Mesenchymal stem cell (in vitro differentiated cells and primary cell): ENCODE measurements at regions not wholly inside any gene's neighbourhood (a gene's known extent, or its start where the extent isn't known, plus 50 kb on each side); places are given as distances from the start of the nearest gene placed in this dataset.

ENCODE experiments used
- DNase-seq: peaks from one replicate; pipeline ENCODE4 v3.0.0-alpha.2; 2013
- H2AFZ ChIP-seq: one replicate; pipeline ENCODE4 v1.6.1; 2013; ENCODE audit warnings: low read depth, mild to moderate bottlenecking, control low read depth, inconsistent platforms, low read length, moderate library complexity
- H2AK5ac ChIP-seq: 2 replicates; pipeline ENCODE4 v1.6.1; 2013; ENCODE audit warnings: low read length, moderate library complexity, mild to moderate bottlenecking, inconsistent platforms; ENCODE audit not compliant: severe bottlenecking
- H2BK120ac ChIP-seq: one replicate; pipeline ENCODE4 v1.6.1; 2013; ENCODE audit warnings: low read depth, mild to moderate bottlenecking, inconsistent platforms, low read length, moderate library complexity
- H2BK12ac ChIP-seq, 2 experiments: one replicate each; pipeline ENCODE4 v1.6.1; 2013; ENCODE audit warnings: inconsistent platforms in 2 of 2, low read length in 2 of 2, mild to moderate bottlenecking in 2 of 2, moderate library complexity in 2 of 2, control low read depth in 1 of 2
- H2BK15ac ChIP-seq: one replicate; pipeline ENCODE4 v1.6.1; 2013; ENCODE audit warnings: mild to moderate bottlenecking, low read depth, inconsistent platforms; ENCODE audit not compliant: poor library complexity, severe bottlenecking
- H2BK5ac ChIP-seq: 2 replicates; pipeline ENCODE4 v1.6.1; 2013; ENCODE audit warnings: low read depth, mild to moderate bottlenecking, low read length, control low read depth, inconsistent platforms; ENCODE audit not compliant: poor library complexity, severe bottlenecking
- H3K14ac ChIP-seq, 2 experiments: one replicate each; pipeline ENCODE4 v1.6.1; 2013; ENCODE audit warnings: inconsistent platforms in 2 of 2, low read length in 2 of 2, control low read depth in 1 of 2, mild to moderate bottlenecking in 1 of 2, moderate library complexity in 1 of 2
- H3K18ac ChIP-seq, 2 experiments: one replicate each; pipeline ENCODE4 v1.6.1; 2013; ENCODE audit warnings: inconsistent platforms in 2 of 2, low read length in 2 of 2, control low read depth in 1 of 2, low read depth in 1 of 2, mild to moderate bottlenecking in 1 of 2
- H3K23ac ChIP-seq, 2 experiments: one replicate each; pipeline ENCODE4 v1.6.1; 2013; ENCODE audit warnings: inconsistent platforms in 2 of 2, low read length in 2 of 2, mild to moderate bottlenecking in 2 of 2, moderate library complexity in 2 of 2, control low read depth in 1 of 2
- H3K27ac ChIP-seq: 2 replicates; pipeline ENCODE4 v1.5.1; 2013; ENCODE audit warnings: mild to moderate bottlenecking, moderate library complexity, low read length, control low read depth, inconsistent platforms; ENCODE audit not compliant: poor library complexity, severe bottlenecking
- H3K27me3 ChIP-seq, 2 experiments: 2 replicates each; pipeline versions ENCODE4 v1.6.1 to v1.7.0; 2013; ENCODE audit warnings: low read length in 2 of 2, mild to moderate bottlenecking in 2 of 2, moderate library complexity in 2 of 2, control low read depth in 1 of 2, inconsistent platforms in 1 of 2; ENCODE audit not compliant: control insufficient read depth in 1 of 2, insufficient read depth in 1 of 2
- H3K36me3 ChIP-seq, 2 experiments: 2 replicates each; pipeline versions ENCODE4 v1.6.1 to v1.7.0; 2013; ENCODE audit warnings: low read length in 2 of 2, control low read depth in 1 of 2, inconsistent platforms in 1 of 2, low read depth in 1 of 2, mild to moderate bottlenecking in 1 of 2; ENCODE audit not compliant: insufficient read depth in 2 of 2, control insufficient read depth in 1 of 2
- H3K4ac ChIP-seq, 2 experiments: one replicate each; pipeline ENCODE4 v1.6.1; 2013; ENCODE audit warnings: inconsistent platforms in 2 of 2, low read length in 2 of 2, mild to moderate bottlenecking in 2 of 2, moderate library complexity in 2 of 2, control low read depth in 1 of 2, low read depth in 1 of 2
- H3K4me1 ChIP-seq: 2 replicates; pipeline ENCODE4 v1.6.1; 2013; ENCODE audit warnings: low read depth, low read length, control low read depth; ENCODE audit not compliant: control insufficient read depth, insufficient read depth
- H3K4me2 ChIP-seq: 2 replicates; pipeline ENCODE4 v1.6.1; 2013; ENCODE audit warnings: low read length, mild to moderate bottlenecking, inconsistent platforms; ENCODE audit not compliant: poor library complexity, severe bottlenecking
- H3K4me3 ChIP-seq, 2 experiments: 2 replicates each; pipeline versions ENCODE4 v1.5.1 to v1.7.0; 2013; ENCODE audit warnings: low read length in 2 of 2, mild to moderate bottlenecking in 2 of 2, control low read depth in 1 of 2, low read depth in 1 of 2; ENCODE audit not compliant: insufficient read depth in 1 of 2
- H3K79me1 ChIP-seq: replicated peaks from 2 replicates; pipeline ENCODE4 v1.6.1; 2013; ENCODE audit warnings: mild to moderate bottlenecking, control low read depth, low read length, inconsistent platforms; ENCODE audit not compliant: poor library complexity, severe bottlenecking
- H3K9ac ChIP-seq: 2 replicates; pipeline ENCODE4 v1.7.0; 2013; ENCODE audit warnings: mild to moderate bottlenecking, low read length, moderate library complexity
- H3K9me3 ChIP-seq: 2 replicates; pipeline ENCODE4 v1.7.0; 2013; ENCODE audit warnings: mild to moderate bottlenecking, low read length; ENCODE audit not compliant: control insufficient read depth
- H4K8ac ChIP-seq: one replicate; pipeline ENCODE4 v1.6.1; 2013; ENCODE audit warnings: inconsistent platforms, mild to moderate bottlenecking, low read length, moderate library complexity
- H4K91ac ChIP-seq: one replicate; pipeline ENCODE4 v1.6.1; 2013; ENCODE audit warnings: mild to moderate bottlenecking, low read length, inconsistent platforms
- WGBS: methylation state at CpG from one replicate; pipeline ENCODE4 v1.1.7; 2013; ENCODE audit warnings: mixed read lengths; 5-methylcytosine and 5-hydroxymethylcytosine counted together

DNA sequence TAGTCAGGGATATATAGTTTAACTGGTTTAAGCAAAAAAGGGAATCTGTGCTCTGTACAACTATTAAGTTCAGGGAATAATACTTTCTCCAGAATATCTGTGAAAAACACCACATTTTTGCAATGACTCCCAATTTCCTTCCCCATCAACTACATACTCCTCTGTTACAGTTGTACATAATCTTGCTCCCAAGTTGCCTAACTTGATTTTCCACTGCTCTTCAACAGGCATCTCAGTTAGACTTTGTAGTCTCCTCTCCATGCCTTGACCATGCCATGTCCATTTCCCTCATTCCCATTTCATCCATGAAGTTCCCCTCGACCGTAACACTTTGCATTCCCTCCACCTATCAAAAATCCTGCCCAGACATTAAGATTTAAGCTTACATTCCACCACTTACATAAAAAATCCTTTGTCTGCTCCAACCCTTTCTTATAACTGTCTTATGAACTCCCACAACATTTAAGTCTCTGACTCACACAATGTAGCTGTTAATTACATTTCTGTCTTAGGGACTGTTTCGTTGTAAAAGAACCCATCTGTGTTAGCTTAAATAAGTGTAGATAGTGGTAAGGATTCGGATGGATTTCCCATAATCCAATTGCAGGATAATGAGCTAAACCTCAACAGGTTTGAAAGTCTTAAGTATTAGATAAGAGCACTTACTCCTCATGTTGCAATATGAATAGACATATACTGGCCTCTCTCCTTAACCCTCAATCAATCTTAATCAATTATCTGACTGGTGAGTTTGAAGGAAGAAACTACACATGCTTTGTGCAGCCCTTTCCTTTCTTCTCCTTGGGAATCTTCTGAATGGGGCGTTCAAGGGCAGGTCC, 156.5 kb downstream of the PAWR start:
- Histone ChIP-seq H3K14ac (no peak overlapping the region), H3K4me1 (peaks cover 2% of the 10 kb centered on the region), H3K79me1 (no peaks in the 10 kb centered on the region), H2AFZ (no peak overlapping the region), H3K4me3 (no peak overlapping the region), H2AK5ac (peak overlapping the region; percentile 57), H2BK15ac (no peak overlapping the region), H3K9me3 (no peaks in the 10 kb centered on the region), H2BK5ac (no peak overlapping the region), H3K36me3 (no peaks in the 10 kb centered on the region), H3K18ac (no peak overlapping the region), H3K4me2 (no peak overlapping the region), H4K8ac (no peak overlapping the region), H2BK120ac (no peak overlapping the region), H3K23ac (no peak overlapping the region), H3K9ac (no peak overlapping the region), H3K4ac (no peak overlapping the region), H3K27ac (no peak overlapping the region), H4K91ac (no peak overlapping the region), H2BK12ac (no peak overlapping the region), H3K27me3 (no peaks in the 10 kb centered on the region)
- 95% methylated on average over 3 of the region's 5 CpGs for WGBS
- no peak for DNase-seq

DNA sequence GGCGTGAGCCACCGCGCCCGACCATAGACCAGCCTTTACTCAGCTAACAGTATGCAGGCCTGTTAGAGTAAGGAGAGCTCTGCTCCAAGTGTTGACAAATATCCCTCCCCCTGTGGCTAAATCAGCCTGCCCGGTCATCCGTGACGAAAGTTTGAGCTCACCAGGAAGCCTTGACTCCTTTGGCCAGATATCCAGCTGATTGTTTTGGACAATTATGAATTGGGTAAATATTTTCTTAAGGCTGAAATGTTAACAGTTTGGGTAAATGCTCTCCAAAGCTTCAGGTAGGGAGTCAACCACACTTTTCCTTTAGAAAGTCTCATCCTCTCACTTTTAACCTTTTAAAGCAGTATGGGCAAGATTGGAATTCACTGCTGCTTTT, 157.9 kb downstream of the PAWR start:
- no peak overlapping the region for H3K9ac ChIP-seq
- peak overlapping the region; percentile 52 for H3K27ac ChIP-seq
- H2BK120ac ChIP-seq, result no peak overlapping the region
- no peak overlapping the region for H3K4me3 ChIP-seq
- H2BK12ac ChIP-seq, result no peak overlapping the region
- H3K4me2 ChIP-seq, result no peak overlapping the region
- no peak overlapping the region for H3K14ac ChIP-seq
- no peak overlapping the region for H2BK5ac ChIP-seq
- no peak overlapping the region for H4K91ac ChIP-seq
- no peaks in the 10 kb centered on the region for H3K79me1 ChIP-seq
- H3K18ac ChIP-seq, result no peak overlapping the region
- no peaks in the 10 kb centered on the region for H3K36me3 ChIP-seq
- 93% methylated on average over 7 of the region's 7 CpGs for WGBS
- H3K4me1 ChIP-seq, result peaks cover 2% of the 10 kb centered on the region
- H2AK5ac ChIP-seq, result no peak overlapping the region
- no peak for DNase-seq
- no peak overlapping the region for H2BK15ac ChIP-seq
- no peak overlapping the region for H2AFZ ChIP-seq
- no peaks in the 10 kb centered on the region for H3K27me3 ChIP-seq
- no peak overlapping the region for H3K23ac ChIP-seq
- no peaks in the 10 kb centered on the region for H3K9me3 ChIP-seq
- H4K8ac ChIP-seq, result no peak overlapping the region
- H3K4ac ChIP-seq, result no peak overlapping the region

GRCh38 chr12:79531518-79531917, 159.2 kb downstream of the PAWR start:
- no peak overlapping the region for H3K18ac ChIP-seq
- H4K91ac ChIP-seq, result no peak overlapping the region
- H3K4me1 ChIP-seq, result peaks cover 2% of the 10 kb centered on the region
- no peak overlapping the region for H2AK5ac ChIP-seq
- no peaks in the 10 kb centered on the region for H3K79me1 ChIP-seq
- no peak overlapping the region for H3K14ac ChIP-seq
- H4K8ac ChIP-seq, result no peak overlapping the region
- H3K4me2 ChIP-seq, result no peak overlapping the region
- H3K4ac ChIP-seq, result no peak overlapping the region
- no peak for DNase-seq
- WGBS, result 86% methylated on average over 2 of the region's 4 CpGs
- H3K9me3 ChIP-seq, result no peaks in the 10 kb centered on the region
- no peaks in the 10 kb centered on the region for H3K27me3 ChIP-seq
- H2BK120ac ChIP-seq, result no peak overlapping the region
- H3K23ac ChIP-seq, result no peak overlapping the region
- H3K27ac ChIP-seq, result no peak overlapping the region
- no peak overlapping the region for H2BK12ac ChIP-seq
- H2BK15ac ChIP-seq, result no peak overlapping the region
- no peak overlapping the region for H2AFZ ChIP-seq
- no peak overlapping the region for H3K4me3 ChIP-seq
- no peaks in the 10 kb centered on the region for H3K36me3 ChIP-seq
- H3K9ac ChIP-seq, result no peak overlapping the region
- no peak overlapping the region for H2BK5ac ChIP-seq

DNA sequence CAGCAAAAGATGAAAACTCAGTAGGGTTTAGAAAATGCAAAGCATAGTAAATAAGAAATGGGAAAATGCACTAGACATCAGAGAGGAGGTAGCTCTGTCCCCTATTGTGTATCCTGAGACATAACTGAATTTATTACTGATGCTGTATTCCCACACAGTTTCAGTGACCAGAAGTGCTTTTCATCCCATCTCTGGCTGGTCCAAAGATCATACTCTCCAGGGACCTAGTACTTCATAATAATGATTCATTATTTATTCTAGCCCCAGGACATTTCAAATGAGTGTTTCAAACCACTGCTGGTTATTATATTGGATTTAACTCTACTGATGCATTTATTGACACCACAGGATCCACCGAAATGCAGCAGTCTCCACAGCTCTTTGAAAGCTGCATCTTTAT, 163.3 kb downstream of the PAWR start:
- Histone ChIP-seq H2AK5ac (no peak overlapping the region), H3K9me3 (no peaks in the 10 kb centered on the region), H3K9ac (no peak overlapping the region), H4K8ac (no peak overlapping the region), H3K18ac (no peak overlapping the region), H3K79me1 (peaks cover 6% of the 10 kb centered on the region), H3K27ac (no peak overlapping the region), H3K4ac (no peak overlapping the region), H2AFZ (no peak overlapping the region), H3K4me3 (no peak overlapping the region), H3K14ac (no peak overlapping the region), H2BK5ac (no peak overlapping the region), H2BK15ac (no peak overlapping the region), H3K27me3 (no peaks in the 10 kb centered on the region), H2BK12ac (no peak overlapping the region), H2BK120ac (no peak overlapping the region), H4K91ac (no peak overlapping the region), H3K4me1 (no peaks in the 10 kb centered on the region), H3K36me3 (no peaks in the 10 kb centered on the region), H3K23ac (no peak overlapping the region), H3K4me2 (no peak overlapping the region)
- DNase-seq, result no peak
- 100% methylated on average over 1 of the region's 1 CpG for WGBS
